ENCODE measurements at regions not wholly inside any gene's neighbourhood (a gene's known extent, or its start where the extent isn't known, plus 50 kb on each side); places are given as distances from the start of the nearest gene placed in this dataset.

DNA sequence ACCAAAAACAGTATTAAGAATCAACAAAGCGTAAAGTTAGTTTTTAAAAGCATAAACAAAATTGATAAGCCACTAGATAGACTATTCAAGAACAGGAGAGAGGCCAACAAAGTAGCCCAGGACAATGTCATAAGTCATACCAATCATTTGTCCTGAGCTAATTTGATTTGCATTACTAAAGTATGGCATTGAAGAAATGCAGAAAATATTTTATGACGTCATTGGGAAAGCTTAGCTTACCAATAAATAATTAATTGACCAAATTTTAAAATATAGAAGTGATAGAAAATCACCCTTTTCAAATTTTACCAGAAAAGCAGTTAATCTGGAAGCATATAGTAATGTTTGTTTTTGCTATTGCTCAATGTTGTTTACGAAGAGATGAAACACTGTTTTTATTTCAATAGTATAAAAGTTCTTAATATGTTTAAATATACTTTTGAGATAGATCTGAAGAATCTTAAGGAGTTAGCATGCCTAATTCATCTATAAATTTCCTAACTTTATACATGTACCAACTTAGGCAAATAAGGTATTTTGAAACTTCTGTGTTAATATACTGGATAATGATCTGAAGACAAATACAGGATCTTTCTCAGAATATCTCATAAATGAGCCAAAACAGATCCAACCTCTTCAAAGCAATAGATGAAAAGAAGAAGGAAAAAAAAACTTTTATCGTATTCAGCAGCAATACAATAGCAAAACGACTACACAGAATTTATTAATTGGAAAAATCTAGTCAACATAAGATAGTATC, 1118.5 kb downstream of the SLC16A7 start:
- Histone ChIP-seq H3K27ac (ENCODE audit: insufficient read depth, low read length) (no peak overlapping the region), H3K36me3 (ENCODE audit: control insufficient read depth, insufficient read depth, low read length) (no peaks in the 10 kb centered on the region), H3K79me2 (ENCODE audit: control insufficient read depth, insufficient read depth, low read length) (no peaks in the 10 kb centered on the region), H3K4me1 (ENCODE audit: control insufficient read depth, extremely low read depth, insufficient read depth, low read length) (no peaks in the 10 kb centered on the region), H2AFZ (ENCODE audit: low read length) (no peak overlapping the region), H3K4me2 (ENCODE audit: extremely low read depth, insufficient read depth, low read length) (no peak overlapping the region), H3K9ac (ENCODE audit: insufficient read depth, low read length) (no peak overlapping the region), H4K20me1 (ENCODE audit: control insufficient read depth, extremely low read depth, insufficient read depth, low read length) (peaks cover 2% of the 10 kb centered on the region), H3K9me3 (ENCODE audit: control insufficient read depth, insufficient read depth, low read depth, low read length) (no peaks in the 10 kb centered on the region), H3K4me3 (replicated peaks in 1 of 4; ENCODE audit: control extremely low read depth in 1 of 4, insufficient read depth in 1 of 4, low read depth in 3 of 4, low read length in 4 of 4) (no peak overlapping the region), H3K27me3 (ENCODE audit: control insufficient read depth, insufficient read depth, low read length) (no peaks in the 10 kb centered on the region)
- TF ChIP-seq, protein P1, sequence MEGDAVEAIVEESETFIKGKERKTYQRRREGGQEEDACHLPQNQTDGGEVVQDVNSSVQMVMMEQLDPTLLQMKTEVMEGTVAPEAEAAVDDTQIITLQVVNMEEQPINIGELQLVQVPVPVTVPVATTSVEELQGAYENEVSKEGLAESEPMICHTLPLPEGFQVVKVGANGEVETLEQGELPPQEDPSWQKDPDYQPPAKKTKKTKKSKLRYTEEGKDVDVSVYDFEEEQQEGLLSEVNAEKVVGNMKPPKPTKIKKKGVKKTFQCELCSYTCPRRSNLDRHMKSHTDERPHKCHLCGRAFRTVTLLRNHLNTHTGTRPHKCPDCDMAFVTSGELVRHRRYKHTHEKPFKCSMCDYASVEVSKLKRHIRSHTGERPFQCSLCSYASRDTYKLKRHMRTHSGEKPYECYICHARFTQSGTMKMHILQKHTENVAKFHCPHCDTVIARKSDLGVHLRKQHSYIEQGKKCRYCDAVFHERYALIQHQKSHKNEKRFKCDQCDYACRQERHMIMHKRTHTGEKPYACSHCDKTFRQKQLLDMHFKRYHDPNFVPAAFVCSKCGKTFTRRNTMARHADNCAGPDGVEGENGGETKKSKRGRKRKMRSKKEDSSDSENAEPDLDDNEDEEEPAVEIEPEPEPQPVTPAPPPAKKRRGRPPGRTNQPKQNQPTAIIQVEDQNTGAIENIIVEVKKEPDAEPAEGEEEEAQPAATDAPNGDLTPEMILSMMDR (conservative IDR thresholded peaks at IDR 0.05 in 1 of 2, IDR thresholded peaks at IDR 0.05 in 1 of 2; ENCODE audit: low read depth in 1 of 2, low read length in 2 of 2) = no peak
- no peak for TF ChIP-seq EZH2 (IDR thresholded peaks at IDR 0.05; ENCODE audit: low read length, missing control alignments)
- no peak for DNase-seq (ENCODE audit: low read depth in 2 of 2)

DNA sequence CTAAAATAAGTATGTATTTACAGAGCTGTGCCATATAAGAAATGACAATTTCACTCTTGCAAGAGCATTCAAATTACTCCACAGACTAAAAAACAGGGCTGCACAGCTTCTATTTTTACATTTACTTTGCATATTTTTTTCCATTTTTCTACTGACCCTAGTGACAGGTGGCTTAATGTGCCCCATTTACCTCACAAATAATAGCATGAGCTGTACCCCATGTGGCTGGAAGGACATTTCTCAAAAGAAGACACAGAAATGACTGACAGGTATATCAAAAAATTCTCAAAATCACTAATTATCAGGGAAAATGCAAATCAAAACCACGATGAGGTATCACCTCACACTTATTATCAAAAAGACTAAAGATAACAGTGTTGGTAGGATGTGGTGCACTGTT, 1128.6 kb downstream of the SLC16A7 start:
- DNase-seq (ENCODE audit: low read depth in 2 of 2) = no peak
- H3K27ac ChIP-seq (ENCODE audit: insufficient read depth, low read length) = no peak overlapping the region
- H3K79me2 ChIP-seq (ENCODE audit: control insufficient read depth, insufficient read depth, low read length) = no peaks in the 10 kb centered on the region
- H3K27me3 ChIP-seq (ENCODE audit: control insufficient read depth, insufficient read depth, low read length) = no peaks in the 10 kb centered on the region
- no peaks in the 10 kb centered on the region for H3K4me1 ChIP-seq (ENCODE audit: control insufficient read depth, extremely low read depth, insufficient read depth, low read length)
- no peaks in the 10 kb centered on the region for H3K36me3 ChIP-seq (ENCODE audit: control insufficient read depth, insufficient read depth, low read length)
- no peaks in the 10 kb centered on the region for H4K20me1 ChIP-seq (ENCODE audit: control insufficient read depth, extremely low read depth, insufficient read depth, low read length)
- H3K4me2 ChIP-seq (ENCODE audit: extremely low read depth, insufficient read depth, low read length) = no peak overlapping the region
- no peak overlapping the region for H3K9ac ChIP-seq (ENCODE audit: insufficient read depth, low read length)
- H3K9me3 ChIP-seq (ENCODE audit: control insufficient read depth, insufficient read depth, low read depth, low read length) = no peaks in the 10 kb centered on the region
- TF ChIP-seq EZH2 (IDR thresholded peaks at IDR 0.05; ENCODE audit: low read length, missing control alignments) = no peak
- TF ChIP-seq, protein P1 (conservative IDR thresholded peaks at IDR 0.05 in 1 of 2, IDR thresholded peaks at IDR 0.05 in 1 of 2; ENCODE audit: low read depth in 1 of 2, low read length in 2 of 2) = no peak
- H2AFZ ChIP-seq (ENCODE audit: low read length) = no peak overlapping the region
- H3K4me3 ChIP-seq (replicated peaks in 1 of 4; ENCODE audit: control extremely low read depth in 1 of 4, insufficient read depth in 1 of 4, low read depth in 3 of 4, low read length in 4 of 4) = no peak overlapping the region

DNA sequence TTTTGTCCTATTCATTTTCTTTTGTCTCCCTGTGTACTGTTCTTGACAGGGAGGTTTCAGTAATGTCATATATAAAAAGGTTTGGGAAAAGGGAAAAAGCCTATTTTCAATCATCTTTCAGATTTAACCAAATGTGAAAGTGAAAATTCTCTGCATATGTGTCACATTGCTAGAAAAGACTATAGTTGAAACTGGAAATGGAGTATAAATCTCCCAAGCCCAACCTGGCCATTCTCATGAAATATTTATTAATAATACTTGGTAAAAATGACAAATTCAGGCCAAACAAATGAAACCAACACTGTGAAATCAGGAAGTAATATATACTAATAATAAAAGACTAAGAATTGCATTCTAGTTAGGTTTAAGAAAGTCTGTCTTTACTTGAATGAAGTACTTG, 1129.2 kb downstream of the SLC16A7 start:
- Histone ChIP-seq H4K20me1 (ENCODE audit: control insufficient read depth, extremely low read depth, insufficient read depth, low read length) (no peaks in the 10 kb centered on the region), H3K27me3 (ENCODE audit: control insufficient read depth, insufficient read depth, low read length) (no peaks in the 10 kb centered on the region), H3K4me3 (replicated peaks in 1 of 4; ENCODE audit: control extremely low read depth in 1 of 4, insufficient read depth in 1 of 4, low read depth in 3 of 4, low read length in 4 of 4) (no peak overlapping the region), H3K9me3 (ENCODE audit: control insufficient read depth, insufficient read depth, low read depth, low read length) (no peaks in the 10 kb centered on the region), H3K9ac (ENCODE audit: insufficient read depth, low read length) (no peak overlapping the region), H3K36me3 (ENCODE audit: control insufficient read depth, insufficient read depth, low read length) (no peaks in the 10 kb centered on the region), H3K4me2 (ENCODE audit: extremely low read depth, insufficient read depth, low read length) (no peak overlapping the region), H3K27ac (ENCODE audit: insufficient read depth, low read length) (no peak overlapping the region), H3K79me2 (ENCODE audit: control insufficient read depth, insufficient read depth, low read length) (no peaks in the 10 kb centered on the region), H2AFZ (ENCODE audit: low read length) (no peak overlapping the region), H3K4me1 (ENCODE audit: control insufficient read depth, extremely low read depth, insufficient read depth, low read length) (no peaks in the 10 kb centered on the region)
- DNase-seq (ENCODE audit: low read depth in 2 of 2) = no peak
- TF ChIP-seq EZH2 (IDR thresholded peaks at IDR 0.05; ENCODE audit: low read length, missing control alignments) = no peak
- TF ChIP-seq, protein P1 (conservative IDR thresholded peaks at IDR 0.05 in 1 of 2, IDR thresholded peaks at IDR 0.05 in 1 of 2; ENCODE audit: low read depth in 1 of 2, low read length in 2 of 2) = no peak

Measured in fibroblast of lung (primary cell).